Liver (tissue), 2 donors: ENCODE measurements at regions not wholly inside any gene's neighbourhood (a gene's known extent, or its start where the extent isn't known, plus 50 kb on each side); places are given as distances from the start of the nearest gene placed in this dataset.

Experiments used
- CTCF ChIP-seq: fragments of 150-350 bp; IDR thresholded peaks from 2 replicates; pipeline ENCODE4 v1.5.1; 2017; ENCODE audit warnings: improper control_type of control experiment, low read depth, low read length; ENCODE audit not compliant: missing input control
- MAX ChIP-seq: IDR thresholded peaks from 2 replicates; pipeline ENCODE4 v1.6.1; 2016; ENCODE audit warnings: antibody characterized with exemption
- donor health status: healthy.

- TF ChIP-seq CTCF: no peak
- TF ChIP-seq MAX: no peak
Observed at GRCh38 chr3:154708554-154708953, 278.6 kb upstream of the GPR149 start.
